NCI-H187 (cell line): ENCODE measurements at regions not wholly inside any gene's neighbourhood (a gene's known extent, or its start where the extent isn't known, plus 50 kb on each side); places are given as distances from the start of the nearest gene placed in this dataset.

Source experiments
- DNase-seq, 2 experiments: peaks; one replicate each; lab custom pipeline; 2025; lab: John Stamatoyannopoulos, UW

DNA sequence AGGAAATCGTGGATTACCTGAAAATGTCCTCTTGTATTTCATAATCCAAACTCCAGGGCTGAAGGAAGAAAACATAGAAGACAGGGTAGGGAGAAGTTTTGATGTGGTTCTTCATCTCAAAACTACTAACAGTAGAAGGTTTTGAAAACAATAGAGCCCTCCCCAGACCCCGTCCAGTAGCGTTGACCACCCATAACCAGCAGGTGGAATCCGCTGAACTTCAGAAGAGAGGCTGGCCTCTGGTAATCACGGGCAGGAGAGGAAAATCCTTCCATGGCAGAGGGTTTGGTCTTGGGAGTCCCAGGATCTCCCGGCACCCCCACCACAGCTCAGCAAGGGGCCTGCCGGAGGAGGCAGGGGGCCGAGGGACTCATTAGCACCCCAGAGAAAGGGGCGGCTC, 333.4 kb upstream of the RNF32 start:
- no peak for DNase-seq

DNA sequence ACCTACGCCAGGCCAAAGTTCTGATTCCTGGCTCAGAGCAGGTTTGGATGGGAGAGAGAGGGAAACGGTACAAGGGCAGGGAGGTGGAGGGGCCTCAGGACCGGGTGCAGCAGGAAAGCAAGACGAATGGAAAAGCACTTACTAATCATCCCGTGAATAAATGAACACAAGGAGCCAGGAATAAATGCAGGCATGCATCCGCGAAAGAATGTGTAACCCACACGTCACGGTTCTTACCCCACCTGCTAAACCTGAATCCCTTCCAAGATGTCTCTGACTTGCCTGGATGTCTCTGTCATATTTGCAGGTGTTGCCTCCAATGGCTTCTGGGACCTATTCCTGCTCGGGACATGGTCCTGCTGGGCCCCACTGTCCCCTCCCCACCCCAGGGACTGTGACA, 335.2 kb upstream of the RNF32 start:
- no peak for DNase-seq

DNA sequence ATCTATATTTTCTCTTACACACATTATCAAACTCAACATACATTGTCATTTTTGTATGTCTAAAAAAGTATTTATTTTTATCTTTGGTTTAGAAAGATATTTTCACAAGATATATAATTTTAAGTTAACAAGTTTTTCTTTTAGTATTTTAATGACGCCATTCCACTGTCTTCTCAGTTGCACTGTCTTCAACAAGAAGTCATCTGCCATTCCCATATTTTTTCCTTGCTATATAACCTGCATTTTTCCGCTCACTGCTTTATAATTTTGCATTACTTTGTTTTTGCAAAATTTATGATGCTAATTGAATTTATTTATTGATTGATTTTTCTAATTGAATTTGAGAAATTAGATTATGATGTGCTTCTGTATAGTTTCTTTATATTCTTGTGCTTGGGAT, 357.8 kb upstream of the RNF32 start:
- no peak for DNase-seq

DNA sequence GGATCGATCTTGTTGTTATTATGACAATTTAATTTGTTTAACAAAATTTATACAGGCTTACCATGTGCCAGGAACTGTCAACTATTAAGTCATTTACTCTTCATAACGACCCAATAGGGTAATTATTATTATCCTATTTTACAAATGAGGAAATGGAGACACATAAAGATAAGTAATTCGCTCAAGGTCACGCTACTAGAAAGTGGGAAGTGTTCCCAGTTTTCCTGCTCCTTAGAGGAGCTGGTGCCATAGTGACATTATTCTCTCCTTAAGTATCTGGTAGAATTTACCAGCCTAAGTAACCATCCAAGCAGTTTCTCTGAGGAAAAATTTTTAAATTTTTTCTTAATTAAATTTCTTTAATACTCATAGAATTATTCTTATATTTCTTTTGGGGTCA, 360.9 kb upstream of the RNF32 start:
- no peak for DNase-seq

DNA sequence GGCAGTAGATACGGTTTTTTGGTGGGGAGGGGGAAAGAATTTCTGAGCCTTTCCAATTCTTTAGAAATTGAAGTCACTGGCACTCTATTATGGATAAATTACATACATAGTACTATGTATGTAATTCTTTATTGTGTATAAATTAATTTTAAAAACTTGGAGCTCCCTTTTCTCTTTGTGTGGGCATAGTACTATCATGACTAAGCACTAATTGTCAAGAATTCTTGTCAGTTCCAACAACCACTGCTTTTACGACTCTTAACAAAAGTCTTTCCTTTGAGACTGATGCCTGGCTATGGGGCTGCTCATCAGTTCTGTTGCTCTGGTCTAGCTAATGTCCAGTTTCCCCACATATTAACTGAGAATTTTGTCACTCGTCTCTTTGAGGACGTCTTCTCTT, 365.3 kb upstream of the RNF32 start:
- DNase-seq: no peak

DNA sequence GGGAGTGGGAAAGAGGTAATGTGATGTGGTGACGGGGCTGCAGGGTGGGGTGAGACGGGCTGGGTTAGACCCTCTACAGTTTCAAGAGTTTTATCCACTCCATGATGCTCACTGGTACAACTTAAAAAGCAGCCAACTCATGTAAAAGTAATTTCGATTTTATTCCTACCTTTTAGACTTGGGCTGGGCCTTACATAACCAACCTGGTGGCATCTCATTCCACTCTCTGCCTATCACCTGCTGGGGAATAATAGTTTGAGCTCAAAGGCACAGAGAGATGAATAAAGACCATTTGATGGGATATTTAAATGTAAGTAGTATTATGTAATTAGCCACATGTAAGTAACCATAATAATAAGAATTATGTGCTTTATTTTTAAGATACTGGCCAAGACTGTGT, 366.0 kb upstream of the RNF32 start:
- DNase-seq: no peak

DNA sequence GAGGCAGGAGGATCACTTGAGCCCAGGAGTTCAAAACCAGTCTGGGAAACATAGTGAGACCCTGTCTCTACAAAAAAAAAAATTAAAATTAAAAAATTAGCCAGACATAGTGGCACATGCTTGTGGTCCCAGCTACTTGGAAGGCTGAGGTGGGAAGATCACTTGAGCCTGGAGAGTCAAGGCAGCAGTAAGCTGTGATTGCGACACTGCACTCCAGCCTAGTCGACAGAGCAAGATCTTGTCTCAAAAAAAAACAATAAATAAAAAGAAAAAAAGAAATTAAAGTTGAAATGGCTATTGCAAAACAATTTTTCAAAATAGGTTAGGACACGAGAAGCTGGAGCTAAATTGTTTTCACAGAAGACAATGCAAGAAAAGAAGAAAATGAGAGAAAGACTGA, 379.0 kb upstream of the RNF32 start:
- DNase-seq: no peak

DNA sequence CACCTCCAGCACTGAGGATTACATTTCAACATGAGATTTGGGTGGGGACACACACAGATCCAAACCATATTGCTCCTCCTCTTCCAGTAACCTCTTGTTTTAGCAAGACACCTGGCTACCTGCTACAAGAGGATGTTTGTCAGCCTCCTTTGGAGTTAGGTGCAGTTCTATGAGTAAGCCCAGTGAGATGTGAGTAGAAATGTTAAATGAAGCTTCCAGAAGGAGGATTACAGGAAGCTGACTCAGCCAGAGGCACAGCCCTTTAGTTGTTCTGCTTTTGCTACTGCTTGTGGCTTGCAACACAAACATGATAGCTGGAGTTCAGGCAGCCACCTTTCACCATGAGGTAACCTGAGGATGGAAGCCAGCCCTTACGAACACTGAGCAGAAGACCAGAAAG, 382.7 kb upstream of the RNF32 start:
- no peak for DNase-seq

DNA sequence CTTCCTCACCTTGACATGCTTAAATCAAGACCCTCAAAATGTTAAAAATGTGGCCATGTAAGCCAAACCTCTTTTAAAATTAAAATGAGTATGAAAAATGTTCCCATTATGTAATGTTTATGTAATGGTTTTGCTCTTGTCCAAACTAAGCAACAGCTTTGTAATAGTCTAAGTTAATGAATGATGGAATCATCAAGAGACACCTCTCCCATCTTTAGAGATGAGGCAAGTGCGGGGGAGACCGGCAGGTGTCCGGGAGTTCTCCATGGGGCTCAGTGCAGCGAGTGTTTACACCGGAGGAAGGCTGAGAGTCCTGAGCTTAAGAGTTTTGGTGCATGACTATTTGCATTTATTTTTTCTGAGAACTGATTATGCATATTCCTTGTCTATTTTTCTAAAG, 384.9 kb upstream of the RNF32 start:
- no peak for DNase-seq

DNA sequence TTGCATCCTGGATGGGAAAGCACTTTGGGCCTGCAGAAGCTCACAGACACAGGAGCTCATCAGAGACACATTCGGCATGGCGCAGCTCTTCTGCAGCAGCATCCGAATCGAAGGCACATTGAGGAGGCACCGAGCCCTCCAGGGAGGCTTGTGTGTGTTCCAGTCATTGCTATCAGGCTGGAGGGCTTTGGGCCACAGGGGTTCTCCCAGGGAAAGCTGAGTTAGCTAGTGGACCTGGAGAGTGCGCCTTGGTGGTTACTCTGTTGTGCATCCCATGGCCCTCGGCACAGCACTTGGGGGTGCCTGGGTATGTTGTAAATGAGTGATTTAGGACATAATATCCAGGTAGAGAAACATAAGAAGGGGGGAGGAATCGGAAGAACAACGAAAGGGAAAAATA, 388.7 kb upstream of the RNF32 start:
- no peak for DNase-seq

DNA sequence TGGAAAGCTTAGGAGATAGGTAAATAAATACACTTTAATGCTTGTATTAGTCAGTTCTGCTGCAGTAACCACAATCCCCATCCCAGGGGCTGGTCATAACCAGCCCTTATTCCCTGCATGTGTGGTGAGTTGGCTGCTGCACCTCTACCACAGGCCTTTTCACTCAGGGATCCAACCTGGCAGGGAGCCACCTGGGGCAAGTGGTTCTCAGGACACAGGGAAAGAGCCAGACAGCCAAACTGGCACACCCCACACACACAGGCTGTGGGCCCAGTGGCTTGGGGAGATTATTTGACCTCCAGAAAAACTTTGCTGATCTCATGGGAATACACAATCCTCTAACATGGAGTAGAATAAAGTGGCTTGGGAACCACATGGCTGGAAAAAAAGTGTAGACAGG, 400.0 kb upstream of the RNF32 start:
- no peak for DNase-seq

DNA sequence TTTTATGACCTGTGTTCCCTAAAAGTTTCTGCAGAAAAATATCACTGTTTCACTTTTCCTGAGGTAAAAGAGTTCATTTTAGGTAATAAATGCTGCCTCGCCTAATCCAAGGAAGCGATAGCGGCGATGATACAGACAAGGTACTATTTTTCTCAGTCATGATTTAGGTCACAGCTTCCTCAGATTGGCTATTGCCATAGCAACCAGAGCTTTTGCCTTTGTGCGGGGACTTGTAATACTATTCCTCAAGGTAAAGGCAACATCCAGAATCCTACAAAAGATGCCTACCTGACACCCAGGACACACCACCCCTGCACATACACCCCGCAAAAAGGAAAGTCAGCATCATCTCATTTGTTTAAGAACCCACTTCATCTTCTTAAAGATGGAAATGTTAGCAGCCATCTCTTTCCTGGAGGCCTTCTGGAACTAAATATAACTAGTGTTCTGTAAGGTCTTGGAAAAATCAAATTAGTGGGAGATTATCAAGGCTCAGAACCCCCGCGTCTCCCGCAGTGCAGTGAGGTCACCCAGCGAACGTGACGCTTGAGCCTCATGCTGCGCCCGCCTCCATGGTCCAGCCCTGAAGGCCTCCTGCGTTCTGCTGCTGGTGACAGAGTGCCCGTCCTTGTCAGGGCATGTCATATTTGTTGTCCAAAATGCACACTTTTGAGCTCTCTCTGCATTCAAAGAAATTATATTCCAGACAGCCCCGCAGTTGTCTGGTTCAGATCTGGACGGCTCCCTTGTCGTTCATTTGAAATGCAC, 402.0 kb upstream of the RNF32 start:
- no peak for DNase-seq

DNA sequence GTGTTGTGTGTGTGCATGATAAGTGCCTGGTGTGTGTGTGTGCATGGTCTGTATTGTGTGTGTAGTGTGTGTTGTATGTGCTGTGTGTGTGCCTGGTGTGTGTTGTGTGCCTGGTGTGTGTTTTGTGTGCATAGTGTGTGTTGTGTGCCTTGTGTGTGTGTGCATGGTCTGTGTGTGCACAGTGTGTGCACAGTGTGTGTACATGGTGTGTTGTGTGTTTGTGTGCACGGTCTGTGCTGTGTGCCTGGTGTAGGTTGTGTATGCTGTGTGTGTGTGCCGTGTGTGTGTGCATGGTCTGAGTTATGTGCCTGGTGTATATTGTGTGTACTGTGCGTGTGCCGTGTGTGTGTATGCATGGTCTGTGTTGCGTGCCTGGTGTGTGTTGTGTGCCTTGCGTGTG, 403.0 kb upstream of the RNF32 start:
- no peak for DNase-seq

DNA sequence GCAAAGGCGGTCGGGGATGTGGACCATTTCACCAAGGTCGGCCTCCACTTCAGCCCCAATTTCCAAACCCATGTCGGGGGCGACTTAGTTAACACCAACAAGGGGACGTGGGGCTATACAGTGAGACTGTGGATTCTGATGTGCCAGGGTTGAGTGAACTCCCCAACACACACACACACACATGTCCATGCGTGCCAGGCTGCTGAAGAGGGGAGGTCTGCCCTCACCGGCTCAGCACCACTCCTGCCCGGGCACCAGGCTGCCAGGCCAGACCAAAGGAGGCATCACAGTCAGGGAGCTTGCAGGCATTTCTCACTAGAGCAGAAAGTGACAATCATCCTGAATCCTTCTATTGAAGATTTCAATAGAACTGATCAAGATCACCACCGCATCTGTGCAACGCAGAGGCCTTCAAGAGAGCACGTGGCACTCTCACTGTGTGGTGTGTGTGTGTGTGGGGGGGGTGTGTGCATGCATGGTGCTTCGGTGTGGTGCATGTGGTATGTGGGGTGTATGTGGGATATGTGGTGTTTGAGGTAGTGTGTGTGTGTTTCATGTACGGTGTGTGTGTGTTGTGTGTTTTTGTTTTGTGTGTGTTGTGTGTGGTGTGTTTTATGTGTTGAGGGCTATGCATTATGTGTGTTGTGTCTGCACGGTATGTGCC, 403.5 kb upstream of the RNF32 start:
- DNase-seq: no peak

DNA sequence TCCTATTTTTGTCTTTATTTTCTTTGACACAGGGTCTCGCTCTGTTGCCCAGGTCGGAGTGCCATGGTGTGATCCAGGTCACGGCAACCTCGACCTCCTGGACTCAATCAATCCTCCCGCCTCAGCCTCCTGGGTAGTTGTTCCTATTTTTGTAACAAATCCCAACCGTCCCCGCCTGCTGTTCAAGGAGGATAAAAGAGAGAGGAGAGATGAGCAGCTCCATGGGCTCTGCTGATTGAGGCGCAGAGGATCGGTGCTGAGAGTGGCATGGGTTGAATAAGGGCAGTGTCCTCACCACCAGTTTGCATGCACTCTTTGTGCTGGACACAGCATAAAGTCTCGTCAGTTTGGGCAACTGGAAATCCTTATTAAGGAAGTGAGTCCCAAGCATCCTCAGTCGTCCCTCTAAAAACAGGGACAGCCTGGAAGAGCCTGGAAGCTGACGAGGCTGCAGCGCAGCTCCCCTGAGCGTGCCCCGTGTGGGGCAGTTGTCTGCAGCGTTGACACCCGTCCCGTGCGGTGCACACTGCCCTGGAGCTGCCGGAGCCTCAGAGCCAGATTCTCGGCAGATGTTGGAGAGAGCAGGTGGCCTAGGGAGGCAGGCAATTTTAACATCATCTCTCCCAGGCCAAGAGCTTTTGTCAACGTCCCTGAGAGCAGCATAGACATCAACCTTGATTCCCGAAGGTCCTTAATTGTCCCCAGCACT, 404.2 kb upstream of the RNF32 start:
- DNase-seq: no peak

DNA sequence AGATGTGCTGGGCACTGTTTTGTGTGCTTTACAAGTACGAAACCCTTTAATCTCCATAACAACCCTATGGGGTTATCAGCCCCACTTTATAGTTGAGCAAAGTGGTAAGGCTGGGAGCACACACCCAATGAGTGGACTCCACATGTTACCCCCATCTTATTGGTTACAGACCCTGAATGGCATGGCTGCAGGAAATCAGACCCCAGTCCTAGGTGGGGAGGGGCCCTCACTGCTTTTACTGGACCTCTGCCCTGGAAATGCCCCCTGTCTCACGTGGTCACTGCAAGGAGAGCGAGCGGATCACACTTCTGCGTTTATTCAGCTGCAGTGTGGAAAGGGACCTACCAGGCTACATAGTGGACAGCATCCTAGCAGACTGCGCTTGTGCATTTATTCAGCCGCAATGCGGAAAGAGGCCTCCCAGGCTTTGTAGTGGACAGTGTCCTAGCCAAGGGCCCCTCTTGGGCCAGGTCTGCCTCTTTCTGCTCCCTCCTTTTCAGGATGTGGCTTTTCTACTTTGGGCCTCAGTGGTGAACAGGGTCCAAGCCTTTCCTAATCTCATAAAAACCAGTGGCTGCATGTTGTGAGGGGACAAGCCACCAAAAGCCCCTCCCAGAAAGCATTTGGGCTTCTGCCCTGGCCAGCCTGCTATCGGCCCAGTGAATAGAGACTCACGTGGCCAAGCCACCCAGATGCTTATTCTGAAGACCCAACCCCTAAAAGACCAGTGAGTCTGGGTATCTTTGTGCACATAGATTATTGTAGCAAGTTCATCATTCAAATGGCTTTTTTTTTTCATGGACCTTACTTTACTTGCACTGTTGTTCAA, 405.7 kb upstream of the RNF32 start:
- no peak for DNase-seq

DNA sequence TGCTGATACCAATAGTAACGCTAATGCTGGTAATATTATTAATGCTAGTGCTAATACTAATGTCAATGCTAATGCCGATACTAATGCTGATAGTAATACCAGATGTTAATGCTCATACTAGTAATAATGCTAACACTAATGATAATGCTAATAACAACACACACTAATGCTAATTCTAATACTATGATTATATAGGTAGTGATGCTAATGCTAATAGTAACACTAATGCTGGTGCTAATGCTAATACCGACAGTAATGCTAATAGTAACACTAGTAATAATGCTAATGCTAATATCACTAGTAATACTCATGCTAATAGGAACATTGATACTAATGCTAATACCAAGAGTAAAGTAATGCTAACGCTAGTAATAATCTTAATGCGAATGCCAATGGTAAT, 406.4 kb upstream of the RNF32 start:
- DNase-seq: no peak

DNA sequence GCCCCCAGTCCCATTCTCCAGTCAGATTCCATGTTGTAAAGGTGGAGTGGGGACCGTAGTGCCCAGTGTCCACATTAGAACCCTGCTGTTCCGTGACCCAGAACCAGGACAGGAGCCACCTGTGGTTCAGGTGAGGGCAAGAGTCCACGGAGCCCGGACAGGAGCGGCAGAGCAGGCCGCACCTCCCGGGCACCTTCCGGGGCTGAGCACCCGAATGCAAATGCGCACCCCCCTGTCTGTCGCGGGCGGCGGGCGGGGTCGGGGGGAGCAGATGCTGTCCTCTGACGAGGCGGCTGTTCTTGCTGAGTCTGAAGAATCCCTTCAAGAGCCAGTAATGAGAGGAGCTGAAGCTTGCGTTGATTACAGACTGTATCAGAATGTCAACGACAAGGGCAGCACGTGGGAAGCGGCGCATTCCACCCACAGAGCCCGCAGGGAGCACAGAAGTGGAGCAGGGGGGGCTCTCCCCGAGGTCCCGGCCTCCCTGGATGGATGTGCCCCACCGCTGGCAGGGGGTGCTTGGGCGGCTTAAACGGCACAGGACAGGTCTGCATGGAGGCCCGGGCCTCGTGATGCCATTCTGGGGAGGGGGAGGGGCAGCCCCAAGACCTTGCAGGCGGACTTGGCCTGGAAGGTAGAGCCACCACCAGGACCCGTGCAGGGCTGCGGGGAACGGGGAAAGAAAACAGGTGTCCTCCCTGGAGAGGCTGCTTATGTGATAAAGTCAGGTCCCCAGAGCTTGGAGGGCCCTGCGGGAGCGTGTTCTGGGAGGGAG, 407.5 kb upstream of the RNF32 start:
- DNase-seq: no peak

DNA sequence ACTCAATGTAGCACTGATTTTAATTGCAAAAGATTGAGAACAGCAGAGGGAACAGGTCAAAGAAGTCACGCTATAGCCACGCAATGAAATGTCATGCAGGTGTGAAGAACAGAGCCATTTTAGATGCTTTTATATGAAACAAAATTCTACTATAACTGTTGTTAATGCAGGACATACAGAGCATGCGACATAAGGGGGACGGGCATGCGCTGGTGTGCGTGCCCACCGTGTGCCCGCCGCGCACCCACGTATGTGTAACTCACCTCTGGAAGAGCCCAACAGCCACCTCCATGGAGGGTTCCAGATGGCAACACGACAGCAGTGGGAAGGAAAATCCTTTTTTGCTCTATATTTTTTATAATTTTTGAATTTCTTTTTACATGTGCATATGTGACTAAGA, 410.0 kb upstream of the RNF32 start:
- no peak for DNase-seq

DNA sequence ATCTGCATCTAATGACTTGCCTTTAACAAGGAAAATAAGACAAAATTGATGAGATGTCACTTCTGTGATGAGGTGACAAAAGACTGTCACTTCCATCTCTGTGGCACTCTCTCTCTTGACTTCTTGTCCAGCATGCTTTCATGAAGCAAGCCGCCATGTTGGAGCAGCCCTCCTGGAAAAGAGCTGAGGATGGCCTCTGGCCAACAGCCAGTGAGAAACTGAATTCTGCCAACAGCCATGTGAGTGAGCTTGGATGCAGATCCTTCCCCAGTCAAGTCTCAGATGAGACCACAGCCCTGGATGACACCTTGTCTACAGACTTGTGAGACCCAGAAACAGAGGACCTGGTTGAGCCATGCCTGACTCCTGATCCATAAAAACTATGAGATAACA, 412.6 kb upstream of the SHH start:
- no peak for DNase-seq

DNA sequence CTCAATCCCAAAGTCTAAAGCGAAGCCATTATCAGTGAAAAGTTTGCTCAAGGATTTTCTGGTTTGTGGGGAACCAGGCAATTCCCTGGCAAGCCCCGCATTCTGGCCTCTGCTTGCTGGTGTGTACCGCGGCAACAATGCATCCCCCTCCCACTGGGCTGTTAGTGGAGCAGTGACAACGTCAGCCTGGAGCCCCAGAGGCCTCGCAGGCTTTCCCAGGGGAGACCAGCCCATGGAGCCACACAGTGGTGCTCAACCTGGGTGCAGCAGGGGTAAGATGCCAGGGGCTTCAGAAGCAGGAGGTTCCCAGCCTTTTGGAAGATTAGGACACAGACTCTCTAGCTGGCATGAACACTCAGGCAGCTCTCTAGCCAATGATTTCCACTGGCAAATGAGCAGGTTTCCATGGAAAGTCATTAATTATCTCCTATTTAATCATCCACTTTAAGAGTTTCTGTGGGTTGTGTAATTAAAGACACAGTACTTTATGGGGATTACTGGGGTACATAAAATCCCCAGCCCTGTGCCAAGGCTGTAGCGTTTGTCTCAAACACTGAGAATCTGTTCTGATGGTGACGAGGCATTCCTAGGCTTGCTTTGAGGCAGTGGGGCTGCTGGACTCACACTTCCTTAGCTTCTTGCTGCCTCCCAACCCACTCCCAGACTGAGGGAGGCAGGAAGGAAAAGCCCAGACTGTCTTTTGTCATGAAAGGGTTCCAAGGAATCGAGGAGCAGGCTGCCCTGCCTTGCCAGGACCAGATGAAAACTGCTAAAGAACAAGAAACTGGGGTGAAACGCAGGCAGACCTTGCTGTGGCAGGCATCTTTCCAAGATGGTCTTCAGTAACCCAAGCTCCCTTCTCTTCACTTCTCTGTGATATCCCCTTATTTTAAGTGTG, 411.9 kb upstream of the SHH start:
- no peak for DNase-seq
